ENCODE measurements at regions not wholly inside any gene's neighbourhood (a gene's known extent, or its start where the extent isn't known, plus 50 kb on each side); places are given as distances from the start of the nearest gene placed in this dataset.

GRCh38 chr4:189367832-189368231 is 572.8 kb upstream of the FRG1 start:
- intact Hi-C loops (cut with DNase I): no loop called here
- Histone ChIP-seq H3K27me3 (no peaks in the 10 kb centered on the region), H3K36me3 (no peaks in the 10 kb centered on the region), H3K4me3 (replicated peaks in 1 of 3) (no peak overlapping the region), H3K9me3 (no peaks in the 10 kb centered on the region), H3K4me1 (no peaks in the 10 kb centered on the region), H3K27ac (no peak overlapping the region)
- DNase-seq: no peak
- WGBS, 2 donors: 89 to 96% methylated on average over 3 of the region's 3 CpGs
- no peak for TF ChIP-seq CTCF (IDR thresholded peaks at IDR 0.05)
- TF ChIP-seq POLR2A (IDR thresholded peaks at IDR 0.05): no peak

GRCh38 chr4:189374176-189374575 is 566.5 kb upstream of the FRG1 start:
- TF ChIP-seq POLR2A (IDR thresholded peaks at IDR 0.05) (no peak), CTCF (IDR thresholded peaks at IDR 0.05) (no peak)
- no peak for DNase-seq
- intact Hi-C loops (cut with DNase I): no loop called here
- Histone ChIP-seq H3K4me1 (no peaks in the 10 kb centered on the region), H3K4me3 (replicated peaks in 1 of 3) (no peak overlapping the region), H3K36me3 (no peaks in the 10 kb centered on the region), H3K27me3 (no peaks in the 10 kb centered on the region), H3K27ac (no peak overlapping the region), H3K9me3 (no peaks in the 10 kb centered on the region)
- WGBS, 2 donors: 64 to 90% methylated on average over 2 of the region's 2 CpGs

GRCh38 chr4:189376901-189377300 is 563.8 kb upstream of the FRG1 start:
- intact Hi-C loops (cut with DNase I): no loop called here
- H3K27me3 ChIP-seq: no peaks in the 10 kb centered on the region
- no peaks in the 10 kb centered on the region for H3K9me3 ChIP-seq
- no peaks in the 10 kb centered on the region for H3K36me3 ChIP-seq
- TF ChIP-seq CTCF (IDR thresholded peaks at IDR 0.05) (no peak), POLR2A (IDR thresholded peaks at IDR 0.05) (no peak)
- no peak overlapping the region for H3K27ac ChIP-seq
- no peak for DNase-seq
- WGBS, 2 donors: 71 to 94% methylated on average over 2 of the region's 2 CpGs
- no peak overlapping the region for H3K4me3 ChIP-seq (replicated peaks in 1 of 3)
- no peaks in the 10 kb centered on the region for H3K4me1 ChIP-seq

GRCh38 chr4:189377569-189377968 is 563.1 kb upstream of the FRG1 start:
- H3K4me3 ChIP-seq (replicated peaks in 1 of 3): no peak overlapping the region
- 65 to 72% methylated on average over 2 of the region's 2 CpGs for WGBS, 2 donors

GRCh38 chr4:189385098-189385497 is 555.6 kb upstream of the FRG1 start:
- no peaks in the 10 kb centered on the region for H3K27me3 ChIP-seq
- H3K4me1 ChIP-seq: no peaks in the 10 kb centered on the region
- H3K4me3 ChIP-seq (replicated peaks in 1 of 3): no peak overlapping the region
- H3K36me3 ChIP-seq: no peaks in the 10 kb centered on the region
- TF ChIP-seq CTCF (IDR thresholded peaks at IDR 0.05) (no peak), POLR2A (IDR thresholded peaks at IDR 0.05) (no peak)
- WGBS, 2 donors: 18 to 19% methylated on average over 1 of the region's 1 CpG
- no peak overlapping the region for H3K27ac ChIP-seq
- intact Hi-C loops (cut with DNase I): no loop called here
- no peak for DNase-seq
- no peaks in the 10 kb centered on the region for H3K9me3 ChIP-seq

More at GRCh38 chr4:189377569-189377968, 563.1 kb upstream of the FRG1 start:
- intact Hi-C loops (cut with DNase I): no loop called here
- no peaks in the 10 kb centered on the region for H3K27me3 ChIP-seq
- DNase-seq: no peak
- H3K27ac ChIP-seq: no peak overlapping the region
- TF ChIP-seq POLR2A (IDR thresholded peaks at IDR 0.05): no peak
- TF ChIP-seq CTCF (IDR thresholded peaks at IDR 0.05): no peak
- H3K9me3 ChIP-seq: no peaks in the 10 kb centered on the region
- H3K4me1 ChIP-seq: no peaks in the 10 kb centered on the region
- H3K36me3 ChIP-seq: no peaks in the 10 kb centered on the region

All from thyroid gland (tissue), 4 donors.